Transverse colon (tissue), 4 donors: ENCODE measurements at regions not wholly inside any gene's neighbourhood (a gene's known extent, or its start where the extent isn't known, plus 50 kb on each side); places are given as distances from the start of the nearest gene placed in this dataset.
A peak's percentile ranks its signal among the peaks of the same experiment; 100 is the strongest.

Experiments
- DNase-seq: peaks from one replicate; pipeline ENCODE4 v3.0.0-alpha.2; 2019
- H3K27ac ChIP-seq, 4 donors: fragments of 200-600 bp; sonication (generic); 2 replicates each; pipeline ENCODE4 v1.5.1; 2016 to 2018; ENCODE audit warnings: inconsistent platforms in 4 of 4
- H3K27me3 ChIP-seq: fragments of 200-600 bp; sonication (generic); 2 replicates; pipeline ENCODE4 v1.5.1; 2017; ENCODE audit warnings: inconsistent platforms
- H3K36me3 ChIP-seq, 4 donors: fragments of 200-600 bp; sonication (generic); 2 replicates each; pipeline ENCODE4 v1.5.1; 2017 to 2019; ENCODE audit warnings: inconsistent platforms in 4 of 4
- H3K4me1 ChIP-seq, 4 donors: fragments of 200-600 bp; sonication (generic); 2 replicates each; pipeline ENCODE4 v1.5.1; 2017 to 2020; ENCODE audit warnings: inconsistent platforms in 4 of 4
- H3K4me3 ChIP-seq, 4 donors: fragments of 200-600 bp; sonication (generic); 1 replicate in 1 of 4; 2 replicates in 3 of 4; pipeline versions ENCODE4 v1.5.1 to v1.6.1; 2017 to 2019; ENCODE audit warnings: inconsistent platforms in 4 of 4
- H3K9me3 ChIP-seq, 2 donors: fragments of 200-600 bp; sonication (generic); 2 replicates each; pipeline ENCODE4 v1.5.1; 2017 to 2019; ENCODE audit warnings: inconsistent platforms in 2 of 2
- EP300 ChIP-seq: sonication (generic); formaldehyde crosslinking; IDR thresholded peaks from one replicate; pipeline ENCODE4 v1.6.1; 2017; ENCODE audit warnings: antibody characterized with exemption, low read depth
- POLR2A ChIP-seq: fragments of 450-650 bp; IDR thresholded peaks from one replicate; pipeline ENCODE4 v1.6.1; 2016; ENCODE audit warnings: antibody characterized with exemption, mild to moderate bottlenecking, moderate library complexity
- POLR2AphosphoS5 ChIP-seq, 3 donors: sonication (generic); formaldehyde crosslinking; IDR thresholded peaks; one replicate each; pipeline ENCODE4 v1.6.1; 2016; ENCODE audit warnings: antibody characterized with exemption in 3 of 3
- WGBS, 2 donors: methylation state at CpG; one replicate each; pipeline ENCODE4 v1.1.5; 2018; ENCODE audit warnings: low coverage in 1 of 2; 5-methylcytosine and 5-hydroxymethylcytosine counted together
- in situ Hi-C, 4 donors: fragments of 200-750 bp; cut with MboI; loops; one replicate each; pipeline versions ENCODE4 v1.15.0 to v1.15.1; 2017; ENCODE audit warnings: low sequenced_read_pairs in 3 of 4, low pct_ligation_motif_present in 1 of 4, low pct_unique_long_range_greater_than_20kb in 1 of 4
- intact Hi-C: fragments of 100-400 bp; cut with DNase I; formaldehyde crosslinking; loops from one replicate; pipeline ENCODE4 v1.15.1; 2023; ENCODE audit warnings: low total_unique reads
- TF ChIP-seq, protein P1 (sequence below), 5 experiments: fragments of 200-600 bp in 3 of 5; fragments of 450-650 bp in 2 of 5; sonication (generic) in 3 of 5; IDR thresholded peaks; 1 replicate in 2 of 5; 2 replicates in 3 of 5; pipeline ENCODE4 v1.5.1; 2016 to 2017; ENCODE audit warnings: antibody characterized with exemption in 5 of 5, inconsistent platforms in 3 of 5, mild to moderate bottlenecking in 2 of 5, moderate library complexity in 1 of 5

DNA sequence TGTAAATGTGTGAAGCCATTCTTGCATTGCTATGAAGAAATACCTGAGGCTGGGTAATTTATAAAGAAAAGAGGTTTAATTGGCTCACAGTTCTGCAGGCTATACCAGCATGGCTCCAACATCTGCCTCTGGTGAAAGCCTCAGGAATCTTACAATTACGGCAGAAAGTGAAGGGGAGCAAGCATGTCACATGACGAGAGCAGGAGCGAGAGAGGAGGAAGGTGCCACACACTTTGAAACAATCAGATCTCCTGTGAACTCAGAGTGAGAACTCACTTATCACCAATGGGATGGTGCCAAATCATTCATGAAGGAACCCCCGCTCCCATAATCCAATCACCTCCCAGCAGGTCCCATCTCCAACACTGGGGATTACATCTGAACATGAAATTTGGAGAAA, 213.6 kb upstream of the TSC22D2 start:
- Histone ChIP-seq H3K36me3 (no peaks in the 10 kb centered on the region), H3K4me1 (no peaks in the 10 kb centered on the region), H3K27ac (no peak overlapping the region), H3K9me3 (peaks cover 0 to 4% of the 10 kb centered on the region in 2 donors), H3K27me3 (no peaks in the 10 kb centered on the region), H3K4me3 (no peak overlapping the region)
- in situ Hi-C loops (loop anchor here in 3 of 4 donors (25.0 kb wide), 2 partner anchors 207 to 232 kb away; partner anchors contain the start of gene PFN2 (in 1 of the 3)), intact Hi-C loops (no loop called here)
- WGBS, 2 donors = 90 to 100% methylated on average over 1 to 4 of the region's 4 CpGs
- TF ChIP-seq POLR2A (no peak), POLR2AphosphoS5 (IDR thresholded peaks at IDR 0.05) (no peak), EP300 (no peak)
- TF ChIP-seq, protein P1, sequence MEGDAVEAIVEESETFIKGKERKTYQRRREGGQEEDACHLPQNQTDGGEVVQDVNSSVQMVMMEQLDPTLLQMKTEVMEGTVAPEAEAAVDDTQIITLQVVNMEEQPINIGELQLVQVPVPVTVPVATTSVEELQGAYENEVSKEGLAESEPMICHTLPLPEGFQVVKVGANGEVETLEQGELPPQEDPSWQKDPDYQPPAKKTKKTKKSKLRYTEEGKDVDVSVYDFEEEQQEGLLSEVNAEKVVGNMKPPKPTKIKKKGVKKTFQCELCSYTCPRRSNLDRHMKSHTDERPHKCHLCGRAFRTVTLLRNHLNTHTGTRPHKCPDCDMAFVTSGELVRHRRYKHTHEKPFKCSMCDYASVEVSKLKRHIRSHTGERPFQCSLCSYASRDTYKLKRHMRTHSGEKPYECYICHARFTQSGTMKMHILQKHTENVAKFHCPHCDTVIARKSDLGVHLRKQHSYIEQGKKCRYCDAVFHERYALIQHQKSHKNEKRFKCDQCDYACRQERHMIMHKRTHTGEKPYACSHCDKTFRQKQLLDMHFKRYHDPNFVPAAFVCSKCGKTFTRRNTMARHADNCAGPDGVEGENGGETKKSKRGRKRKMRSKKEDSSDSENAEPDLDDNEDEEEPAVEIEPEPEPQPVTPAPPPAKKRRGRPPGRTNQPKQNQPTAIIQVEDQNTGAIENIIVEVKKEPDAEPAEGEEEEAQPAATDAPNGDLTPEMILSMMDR (IDR thresholded peaks at IDR 0.05) = no peak
- no peak for DNase-seq

DNA sequence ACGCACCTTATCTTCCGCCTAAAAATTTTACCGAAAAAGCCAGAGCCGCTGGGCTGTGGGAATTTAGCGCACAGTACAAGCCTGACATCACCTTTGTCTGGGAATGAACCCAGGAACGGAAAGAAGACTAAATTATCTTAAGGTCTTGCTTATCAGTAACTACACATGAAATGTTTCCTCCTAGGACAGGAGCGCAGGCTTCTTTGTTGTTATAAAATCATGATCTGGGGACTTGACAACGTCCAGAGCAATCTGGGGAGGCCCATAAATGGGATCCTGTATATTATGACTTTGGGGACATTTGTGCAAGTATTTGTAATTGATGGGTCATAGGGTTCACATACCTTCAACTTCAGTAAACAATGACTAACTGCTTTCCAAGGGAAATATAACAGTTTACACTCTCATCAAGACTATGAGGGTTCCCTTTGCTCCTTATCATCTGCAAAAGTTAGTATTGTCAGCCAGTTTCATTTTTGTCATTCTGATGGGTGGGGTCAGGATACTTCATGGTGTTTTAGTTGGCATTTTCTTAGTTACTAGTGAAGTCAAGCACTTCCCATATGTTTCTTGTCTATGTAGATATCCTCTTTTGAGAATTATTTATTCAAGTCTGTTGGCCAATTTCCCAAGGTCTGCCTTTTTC, 213.9 kb upstream of the PFN2 start:
- WGBS, 2 donors = 5 to 8% methylated on average over 8 of the region's 8 CpGs
- H3K27ac ChIP-seq = no peak overlapping the region

DNA sequence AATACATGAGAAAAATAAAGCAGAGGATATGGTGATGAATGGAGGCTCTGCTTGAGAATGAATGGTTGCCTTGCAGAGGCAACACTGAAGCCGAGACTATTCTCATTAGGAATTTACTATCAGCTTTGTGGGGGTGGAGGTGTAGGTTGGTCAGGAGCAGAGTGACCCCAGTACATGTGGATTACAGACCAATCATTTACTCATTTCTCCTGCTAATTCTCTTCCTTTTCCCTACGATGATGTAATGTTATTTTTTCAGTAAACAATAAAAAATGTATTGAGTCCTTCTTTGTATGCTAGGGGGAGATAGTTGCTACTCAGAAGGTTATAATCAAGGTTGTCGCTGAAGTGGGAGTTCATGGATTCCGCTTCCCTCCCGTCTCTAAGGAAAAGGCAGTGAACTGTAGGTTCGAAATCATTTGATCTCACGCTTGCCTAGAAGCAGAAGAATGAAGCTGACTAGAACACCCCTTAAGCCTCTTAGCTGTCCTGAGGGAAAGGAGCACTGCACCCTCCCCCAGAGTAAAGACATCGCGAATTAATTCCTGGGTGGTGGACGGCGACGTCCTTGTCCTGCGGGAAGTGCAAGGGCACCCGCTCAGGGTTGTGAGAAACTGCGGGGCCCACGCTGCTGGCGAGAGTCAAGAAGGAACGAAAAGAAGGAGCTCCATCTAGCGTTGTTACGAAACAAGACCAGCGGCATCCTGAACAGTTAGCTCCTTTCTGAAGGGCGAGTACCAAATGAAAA, 213.2 kb upstream of the PFN2 start:
- 5 to 8% methylated on average over 13 to 22 of the region's 22 CpGs for WGBS, 2 donors
- Histone ChIP-seq H3K27ac (no peak overlapping the region), H3K36me3 (no peaks in the 10 kb centered on the region), H3K9me3 (peaks cover 0 to under 1% of the 10 kb centered on the region in 2 donors), H3K4me1 (peaks cover 3 to 28% (median 12%) of the 10 kb centered on the region in 4 donors), H3K27me3 (no peaks in the 10 kb centered on the region), H3K4me3 (peak overlapping the region in 2 of 4 donors; percentile 10 to 47)
- peak; percentile 53 for DNase-seq
- in situ Hi-C loops (loop anchor here (10.0 to 25.0 kb wide), 3 partner anchors 197 to 229 kb away; partner anchors contain the start of gene PFN2 (in 1 of the 4)), intact Hi-C loops (loop anchor here (2.0 kb wide), 1 partner anchor 217 kb away; no protein-coding TSS in a partner anchor)
- TF ChIP-seq, protein P1 (IDR thresholded peaks at IDR 0.05) = peak; percentile 41 to 53 (median 47)
- TF ChIP-seq EP300 (no peak), POLR2A (no peak), POLR2AphosphoS5 (IDR thresholded peaks at IDR 0.05) (no peak)

More for the DNA sequence above, 213.9 kb upstream of the PFN2 start:
- TF ChIP-seq, protein P1 (IDR thresholded peaks at IDR 0.05) = peak in 1 of 5 experiments; percentile 4
- TF ChIP-seq POLR2AphosphoS5 (IDR thresholded peaks at IDR 0.05) (no peak), POLR2A (no peak), EP300 (no peak)
- Histone ChIP-seq H3K4me1 (peaks cover 3 to 26% (median 12%) of the 10 kb centered on the region in 4 donors), H3K4me3 (no peak overlapping the region), H3K9me3 (peaks cover 0 to 7% of the 10 kb centered on the region in 2 donors), H3K36me3 (no peaks in the 10 kb centered on the region), H3K27me3 (no peaks in the 10 kb centered on the region)
- in situ Hi-C loops (loop anchor here (10.0 to 25.0 kb wide), 3 partner anchors 197 to 230 kb away; partner anchors contain the start of gene PFN2 (in 1 of the 4)), intact Hi-C loops (loop anchor here (2.0 kb wide), 1 partner anchor 218 kb away; no protein-coding TSS in a partner anchor)
- no peak for DNase-seq

DNA sequence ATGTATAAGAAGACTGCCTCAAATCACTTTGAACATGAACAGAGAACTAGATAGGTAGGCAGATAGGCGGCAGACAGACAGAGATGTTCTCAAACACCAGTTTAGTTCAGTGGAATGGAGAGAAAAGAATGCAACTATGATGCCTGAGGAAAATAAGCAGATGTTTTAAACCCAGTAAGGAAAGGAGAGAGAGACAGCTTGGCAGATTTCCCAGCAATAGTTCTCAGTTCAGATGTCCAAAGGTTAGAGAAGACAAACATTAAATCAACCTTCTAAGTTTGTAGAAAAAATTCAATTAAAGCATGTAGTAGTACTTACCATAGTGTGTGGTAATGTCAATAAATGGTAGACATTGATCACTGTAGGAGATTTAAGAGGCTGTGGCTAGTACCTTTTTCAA, 209.6 kb upstream of the PFN2 start:
- H3K36me3 ChIP-seq = no peaks in the 10 kb centered on the region
- peaks cover 3 to 28% (median 12%) of the 10 kb centered on the region in 4 donors for H3K4me1 ChIP-seq
- no peak overlapping the region for H3K4me3 ChIP-seq
- TF ChIP-seq EP300 (no peak), POLR2AphosphoS5 (IDR thresholded peaks at IDR 0.05) (no peak), POLR2A (no peak)
- TF ChIP-seq, protein P1 (IDR thresholded peaks at IDR 0.05) = no peak
- 18 to 42% methylated on average over 1 of the region's 1 CpG for WGBS, 2 donors
- intact Hi-C loops (no loop called here), in situ Hi-C loops (loop anchor here (10.0 to 25.0 kb wide), 3 partner anchors 193 to 226 kb away; partner anchors contain the start of gene PFN2 (in 1 of the 4))
- no peak for DNase-seq
- H3K27me3 ChIP-seq = no peaks in the 10 kb centered on the region
- no peak overlapping the region for H3K27ac ChIP-seq
- H3K9me3 ChIP-seq = no peaks in the 10 kb centered on the region
